Uterus (tissue), 2 donors: ENCODE measurements at regions not wholly inside any gene's neighbourhood (a gene's known extent, or its start where the extent isn't known, plus 50 kb on each side); places are given as distances from the start of the nearest gene placed in this dataset.

Experiments
- POLR2A ChIP-seq, 2 donors: fragments of 450-650 bp; IDR thresholded peaks; one replicate each; pipeline ENCODE4 v1.6.1; 2016; ENCODE audit warnings: antibody characterized with exemption in 2 of 2, mild to moderate bottlenecking in 1 of 2, moderate library complexity in 1 of 2
- TF ChIP-seq, protein P1 (sequence below), 4 experiments: fragments of 200-600 bp in 2 of 4; fragments of 450-650 bp in 2 of 4; sonication (generic) in 2 of 4; IDR thresholded peaks; one replicate each; pipeline ENCODE4 v1.5.1; 2016 to 2019; ENCODE audit warnings: antibody characterized with exemption in 4 of 4, mild to moderate bottlenecking in 2 of 4, moderate library complexity in 1 of 4

DNA sequence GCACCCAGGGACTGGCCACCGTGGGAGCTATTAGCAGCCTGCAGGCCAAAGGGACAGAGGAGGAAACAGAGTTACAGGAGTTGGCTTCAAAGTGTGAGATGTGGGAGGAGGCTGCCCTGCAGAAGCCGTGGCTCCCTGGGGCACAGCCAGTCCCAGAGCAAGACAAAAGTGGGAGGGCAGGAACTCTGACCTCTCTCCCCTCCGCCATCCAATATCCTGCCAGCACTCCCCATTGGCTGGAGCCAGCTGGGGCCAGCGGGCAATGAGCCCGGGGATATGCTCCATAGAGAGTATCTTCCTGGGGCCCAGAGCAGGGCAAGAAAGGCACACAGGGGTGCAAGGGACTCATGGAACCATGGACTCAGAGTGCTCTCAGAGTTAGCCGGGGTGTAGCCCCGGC lies 143.1 kb downstream of the INHBB start:
- no peak for TF ChIP-seq POLR2A (IDR thresholded peaks at IDR 0.05)
- TF ChIP-seq, protein P1, sequence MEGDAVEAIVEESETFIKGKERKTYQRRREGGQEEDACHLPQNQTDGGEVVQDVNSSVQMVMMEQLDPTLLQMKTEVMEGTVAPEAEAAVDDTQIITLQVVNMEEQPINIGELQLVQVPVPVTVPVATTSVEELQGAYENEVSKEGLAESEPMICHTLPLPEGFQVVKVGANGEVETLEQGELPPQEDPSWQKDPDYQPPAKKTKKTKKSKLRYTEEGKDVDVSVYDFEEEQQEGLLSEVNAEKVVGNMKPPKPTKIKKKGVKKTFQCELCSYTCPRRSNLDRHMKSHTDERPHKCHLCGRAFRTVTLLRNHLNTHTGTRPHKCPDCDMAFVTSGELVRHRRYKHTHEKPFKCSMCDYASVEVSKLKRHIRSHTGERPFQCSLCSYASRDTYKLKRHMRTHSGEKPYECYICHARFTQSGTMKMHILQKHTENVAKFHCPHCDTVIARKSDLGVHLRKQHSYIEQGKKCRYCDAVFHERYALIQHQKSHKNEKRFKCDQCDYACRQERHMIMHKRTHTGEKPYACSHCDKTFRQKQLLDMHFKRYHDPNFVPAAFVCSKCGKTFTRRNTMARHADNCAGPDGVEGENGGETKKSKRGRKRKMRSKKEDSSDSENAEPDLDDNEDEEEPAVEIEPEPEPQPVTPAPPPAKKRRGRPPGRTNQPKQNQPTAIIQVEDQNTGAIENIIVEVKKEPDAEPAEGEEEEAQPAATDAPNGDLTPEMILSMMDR (IDR thresholded peaks at IDR 0.05): no peak
